PC-3 (cell line): ENCODE measurements at regions not wholly inside any gene's neighbourhood (a gene's known extent, or its start where the extent isn't known, plus 50 kb on each side); places are given as distances from the start of the nearest gene placed in this dataset.
"Not testable (repeated sequence)": the region's sequence is repeated elsewhere in the genome, so short reads cannot be mapped to it uniquely, and the experiment has no call there.

Source experiments
- EZH2phosphoT487 ChIP-seq: fragments of 300-600 bp; sonication (generic); IDR thresholded peaks from 2 replicates; pipeline ENCODE4 v1.6.1; 2018; ENCODE audit warnings: mild to moderate bottlenecking, antibody characterized with exemption, low read length, borderline replicate concordance
- TF ChIP-seq, protein P1 (sequence below): fragments of 300-600 bp; sonication (generic); conservative IDR thresholded peaks from 2 replicates; pipeline ENCODE4 v1.5.1; 2017; ENCODE audit warnings: antibody characterized with exemption, low read depth, mild to moderate bottlenecking, low read length

DNA sequence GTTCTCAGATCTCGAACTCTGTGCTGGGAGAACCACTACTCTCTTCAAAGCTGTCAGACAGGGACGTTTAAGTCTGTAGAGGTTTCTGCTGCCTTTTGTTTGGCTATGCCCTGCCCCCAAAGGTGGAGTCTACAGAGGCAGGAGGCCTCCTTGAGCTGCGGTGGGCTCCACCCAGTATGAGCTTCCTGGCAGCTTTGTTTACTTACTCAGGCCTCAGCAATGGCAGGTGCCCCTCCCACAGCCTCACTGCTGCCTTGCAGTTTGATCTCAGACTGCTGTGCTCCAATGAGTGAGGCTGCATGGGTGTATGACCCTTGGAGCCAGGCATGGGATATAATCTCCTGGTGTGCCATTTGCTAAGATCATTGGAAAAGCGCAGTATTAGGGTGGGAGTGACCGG is 75.4 kb upstream of the ANKRD30A start:
- TF ChIP-seq, protein P1, sequence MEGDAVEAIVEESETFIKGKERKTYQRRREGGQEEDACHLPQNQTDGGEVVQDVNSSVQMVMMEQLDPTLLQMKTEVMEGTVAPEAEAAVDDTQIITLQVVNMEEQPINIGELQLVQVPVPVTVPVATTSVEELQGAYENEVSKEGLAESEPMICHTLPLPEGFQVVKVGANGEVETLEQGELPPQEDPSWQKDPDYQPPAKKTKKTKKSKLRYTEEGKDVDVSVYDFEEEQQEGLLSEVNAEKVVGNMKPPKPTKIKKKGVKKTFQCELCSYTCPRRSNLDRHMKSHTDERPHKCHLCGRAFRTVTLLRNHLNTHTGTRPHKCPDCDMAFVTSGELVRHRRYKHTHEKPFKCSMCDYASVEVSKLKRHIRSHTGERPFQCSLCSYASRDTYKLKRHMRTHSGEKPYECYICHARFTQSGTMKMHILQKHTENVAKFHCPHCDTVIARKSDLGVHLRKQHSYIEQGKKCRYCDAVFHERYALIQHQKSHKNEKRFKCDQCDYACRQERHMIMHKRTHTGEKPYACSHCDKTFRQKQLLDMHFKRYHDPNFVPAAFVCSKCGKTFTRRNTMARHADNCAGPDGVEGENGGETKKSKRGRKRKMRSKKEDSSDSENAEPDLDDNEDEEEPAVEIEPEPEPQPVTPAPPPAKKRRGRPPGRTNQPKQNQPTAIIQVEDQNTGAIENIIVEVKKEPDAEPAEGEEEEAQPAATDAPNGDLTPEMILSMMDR, result not testable (repeated sequence)
- TF ChIP-seq EZH2phosphoT487, result not testable (repeated sequence)
